ENCODE measurements at regions not wholly inside any gene's neighbourhood (a gene's known extent, or its start where the extent isn't known, plus 50 kb on each side); places are given as distances from the start of the nearest gene placed in this dataset.

DNA sequence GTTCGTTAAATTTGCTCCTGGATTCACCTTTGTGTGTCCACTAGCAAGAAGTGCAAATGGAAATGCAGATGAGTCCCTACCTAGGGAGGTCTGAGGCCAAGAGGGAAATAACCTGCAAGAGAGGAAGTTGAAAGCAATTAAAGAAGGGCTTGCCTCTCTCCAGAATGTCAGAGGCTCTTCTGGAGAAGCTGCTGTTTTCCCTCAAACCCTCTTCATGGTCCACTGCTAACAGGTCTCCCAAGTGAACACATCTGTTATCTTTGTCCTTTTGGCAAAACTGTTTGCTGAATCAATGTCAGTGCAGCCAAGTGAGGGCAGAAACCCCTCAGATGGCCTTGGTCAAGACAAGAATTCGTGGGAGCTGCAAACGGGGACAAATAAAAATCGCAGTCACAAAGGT, 177.3 kb upstream of the PLXNA2 start:
- DNase-seq = no peak

DNA sequence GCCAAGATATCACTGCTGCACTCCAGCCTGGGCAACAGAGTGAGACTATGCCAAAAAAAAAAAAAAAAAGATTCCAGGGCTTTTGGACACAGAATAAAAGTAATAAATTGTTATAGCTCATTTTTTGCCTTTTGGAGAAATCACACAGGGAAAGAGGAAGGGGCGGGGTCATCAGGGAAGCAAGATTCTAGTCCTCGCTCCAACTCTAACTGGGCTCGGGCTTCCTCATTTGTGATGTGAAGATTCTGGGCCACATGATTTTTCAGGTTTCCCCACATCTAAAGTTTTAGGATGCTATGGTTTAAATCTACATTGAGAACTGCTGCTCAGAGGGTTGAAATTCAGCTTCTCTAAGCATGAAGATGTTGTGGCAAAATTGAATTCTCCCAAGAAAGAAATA, 179.3 kb upstream of the PLXNA2 start:
- no peak for DNase-seq

DNA sequence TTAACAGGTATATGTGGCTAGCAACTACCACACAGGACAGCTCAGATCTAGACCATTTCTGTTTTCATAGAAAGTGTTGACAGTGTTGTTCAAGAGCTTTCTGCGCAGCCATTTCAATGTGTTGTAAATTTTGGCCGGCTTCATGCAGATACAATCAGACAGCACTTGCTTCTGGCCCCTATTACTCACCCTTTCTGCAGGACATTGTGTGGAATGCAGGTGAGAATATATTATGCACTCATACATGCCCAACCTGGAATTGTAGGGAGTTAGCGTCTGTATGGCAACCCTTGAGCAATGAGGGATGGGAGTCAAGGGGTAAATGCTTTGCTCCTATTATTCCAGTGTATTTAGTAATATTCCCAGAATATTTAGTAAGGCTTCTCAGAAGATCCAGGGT, 180.9 kb upstream of the PLXNA2 start:
- no peak for DNase-seq

DNA sequence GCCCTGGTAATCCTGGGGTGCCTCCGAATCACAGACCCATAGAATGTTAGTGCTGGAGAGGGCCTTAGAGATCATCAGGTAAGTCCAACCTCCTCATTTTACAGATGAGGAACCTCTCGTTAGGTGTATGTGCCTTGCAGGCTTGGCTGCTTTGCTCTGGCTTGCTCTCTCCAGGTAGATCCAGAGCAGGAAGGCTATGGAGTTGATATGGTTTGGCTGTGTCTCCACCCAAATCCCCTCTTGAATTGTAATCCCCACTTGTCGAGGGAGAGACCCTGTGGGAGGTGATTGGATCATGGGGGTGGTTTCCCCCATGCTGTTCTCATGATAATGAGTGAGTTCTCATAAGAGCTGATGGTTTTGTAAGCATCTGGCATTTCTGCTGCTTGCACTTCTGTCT, 186.0 kb upstream of the PLXNA2 start:
- no peak for DNase-seq

DNA sequence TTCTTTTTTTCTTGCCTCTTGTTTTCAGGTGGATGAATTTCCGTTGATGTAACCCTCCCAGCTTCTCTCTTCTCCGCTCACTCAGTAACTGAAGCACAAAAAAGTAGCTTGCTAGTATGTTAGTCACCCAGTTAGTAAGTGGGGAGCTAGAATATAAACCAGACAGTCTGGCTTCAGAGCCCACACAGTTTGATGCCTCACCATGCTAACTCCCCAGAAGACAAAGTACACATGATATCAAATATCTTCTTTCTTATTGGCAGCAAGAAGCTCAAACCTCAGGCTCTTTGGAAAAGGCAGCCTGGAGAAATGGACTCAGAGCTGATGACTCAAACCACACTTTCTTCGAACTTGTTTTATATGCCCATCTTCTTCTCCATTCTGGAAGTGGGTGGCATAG, 187.5 kb upstream of the PLXNA2 start:
- no peak for DNase-seq

DNA sequence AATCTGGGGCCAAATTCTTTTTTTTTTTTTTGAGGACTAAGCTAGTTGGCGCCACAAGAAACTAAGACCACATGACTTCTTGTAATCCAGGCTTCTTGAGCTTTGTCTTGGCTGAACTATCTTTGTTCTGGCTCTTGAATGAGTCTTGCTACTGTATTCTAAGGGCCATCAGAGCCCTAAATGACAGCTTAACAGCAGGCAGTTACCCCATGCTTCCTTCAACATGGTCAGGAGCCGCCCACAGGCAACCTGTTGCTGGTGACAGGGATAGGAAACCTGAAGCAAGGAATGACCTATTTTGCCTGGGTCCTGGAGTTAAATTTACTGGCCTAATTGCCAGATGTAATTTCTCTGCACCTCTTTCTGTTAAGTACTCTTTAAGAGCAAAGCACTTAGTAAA, 188.2 kb upstream of the PLXNA2 start:
- DNase-seq = no peak

DNA sequence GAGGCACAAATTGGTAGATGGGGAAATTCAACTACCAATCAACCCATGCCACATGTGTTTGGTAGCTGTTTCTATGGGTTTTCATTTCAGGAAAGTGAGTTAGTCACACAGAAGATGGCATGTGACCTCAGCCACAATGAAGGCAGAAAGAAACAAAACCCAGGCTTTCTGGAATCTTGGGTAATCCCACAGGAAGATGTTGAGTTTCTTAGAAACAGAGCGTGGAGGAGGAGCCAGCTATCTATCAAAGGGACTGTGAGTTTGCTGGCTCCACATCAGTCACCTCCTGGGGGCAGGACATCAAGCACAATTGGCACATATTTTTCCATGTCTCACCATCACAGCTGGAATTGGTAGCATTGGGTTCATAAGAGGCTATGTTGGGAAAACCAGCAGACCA, 188.9 kb upstream of the PLXNA2 start:
- no peak for DNase-seq

DNA sequence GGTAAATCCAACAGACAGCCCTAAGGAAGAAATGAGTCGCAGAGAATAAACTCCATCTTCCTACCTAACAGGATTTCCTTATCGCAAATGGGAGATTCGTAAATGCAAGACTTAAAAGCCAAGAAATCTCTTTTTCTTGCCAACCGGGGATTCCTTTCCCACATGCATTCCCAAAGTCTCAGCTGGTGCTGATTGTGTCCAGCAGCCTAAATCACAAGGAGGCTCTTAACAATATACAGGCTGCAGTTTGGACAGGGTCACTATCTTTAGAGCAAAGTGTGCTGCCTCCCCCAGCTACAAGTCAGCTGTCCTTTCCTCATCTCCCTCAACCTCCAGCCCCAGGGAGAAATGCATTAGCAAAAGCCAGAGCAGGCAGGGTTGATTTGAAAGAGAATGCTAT, 189.8 kb upstream of the PLXNA2 start:
- no peak for DNase-seq

DNA sequence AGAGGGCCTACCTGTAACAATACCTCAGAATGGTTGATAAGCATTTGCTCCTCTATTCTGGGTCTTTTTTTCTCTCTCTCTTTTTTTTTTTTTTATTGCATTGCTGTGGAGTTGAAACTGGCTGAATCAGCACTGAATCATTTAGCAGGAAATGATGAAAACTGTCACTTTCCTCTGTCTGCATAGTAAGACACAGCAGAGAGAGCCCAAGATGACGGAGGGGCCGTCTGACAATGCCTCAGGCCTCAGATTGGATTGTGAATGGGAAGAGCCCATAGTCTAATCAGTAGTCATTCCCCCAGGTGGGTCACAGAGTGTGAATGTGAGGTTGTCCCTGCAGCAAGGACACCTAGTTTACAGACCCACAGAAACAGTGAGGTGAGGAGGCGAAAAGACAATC, 193.2 kb upstream of the PLXNA2 start:
- DNase-seq = no peak

DNA sequence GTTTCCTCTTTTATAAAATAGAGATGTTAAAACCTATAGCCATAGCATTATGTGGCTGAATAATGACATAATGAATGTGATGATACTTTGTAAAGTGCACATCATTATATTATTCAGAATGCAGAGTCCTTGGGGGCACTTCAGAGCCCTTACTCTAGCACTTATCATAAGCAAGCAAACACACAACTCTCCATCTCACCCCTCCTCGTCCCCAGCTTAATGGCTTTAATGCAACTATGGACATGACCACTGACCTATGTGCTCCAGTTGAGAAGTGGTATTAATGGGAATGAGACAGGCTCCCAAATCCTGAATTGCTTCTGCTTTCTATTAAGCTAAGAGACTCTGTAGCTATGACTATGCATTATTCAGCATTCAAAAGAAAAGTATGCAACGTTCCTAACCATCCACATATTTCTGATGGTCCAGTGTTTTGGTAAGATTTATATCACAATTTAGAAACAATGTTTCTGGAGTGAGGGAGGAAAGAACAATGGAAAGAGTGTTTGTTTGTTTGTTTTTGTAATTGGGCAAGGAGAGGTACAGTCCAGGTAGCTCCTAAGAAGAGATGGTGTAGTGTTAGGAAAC, 194.0 kb upstream of the PLXNA2 start:
- no peak for DNase-seq

DNA sequence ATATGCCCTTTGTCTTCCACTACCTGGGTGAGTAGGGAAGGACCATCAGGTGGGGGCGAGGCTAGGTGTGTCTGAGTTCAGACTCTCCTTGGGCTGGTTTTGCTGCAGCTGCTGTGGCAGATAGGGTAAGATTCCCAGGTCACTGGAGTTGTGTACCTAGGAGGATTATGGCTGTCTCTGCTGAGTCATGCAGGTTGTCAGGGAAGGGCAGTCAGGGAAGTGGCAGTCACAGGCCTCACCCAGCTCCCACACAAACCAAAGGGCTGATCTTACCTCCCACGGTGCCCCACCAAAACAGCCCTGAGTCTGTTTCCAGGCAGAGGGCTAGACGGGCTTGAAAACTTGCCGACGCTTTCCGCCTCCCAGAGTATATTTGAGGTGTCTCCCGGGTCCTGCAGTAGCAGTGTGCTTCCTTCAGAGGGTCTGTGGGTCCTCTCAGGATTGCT, 201.6 kb upstream of the PLXNA2 start:
- no peak for DNase-seq

DNA sequence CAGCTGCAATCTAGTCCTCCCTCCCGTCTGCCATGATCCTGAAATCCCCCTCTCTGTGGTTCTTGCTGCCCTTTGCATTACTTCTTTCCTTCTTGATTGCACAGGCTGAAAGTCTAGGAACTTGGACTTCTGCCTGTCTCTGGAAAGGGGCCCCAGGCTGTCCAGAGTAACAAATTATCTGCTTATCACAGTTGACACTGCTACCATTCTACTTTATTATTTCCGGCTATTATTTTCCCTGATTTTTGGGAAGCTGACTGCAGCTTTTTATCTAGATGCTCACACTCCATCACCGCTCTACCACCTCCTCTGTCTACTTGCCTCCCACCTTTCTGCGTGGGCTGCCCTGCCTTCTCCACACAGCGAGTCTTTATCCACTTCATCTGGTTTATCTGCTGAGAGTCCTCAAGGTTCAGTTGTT, 202.1 kb upstream of the PLXNA2 start:
- DNase-seq = no peak

DNA sequence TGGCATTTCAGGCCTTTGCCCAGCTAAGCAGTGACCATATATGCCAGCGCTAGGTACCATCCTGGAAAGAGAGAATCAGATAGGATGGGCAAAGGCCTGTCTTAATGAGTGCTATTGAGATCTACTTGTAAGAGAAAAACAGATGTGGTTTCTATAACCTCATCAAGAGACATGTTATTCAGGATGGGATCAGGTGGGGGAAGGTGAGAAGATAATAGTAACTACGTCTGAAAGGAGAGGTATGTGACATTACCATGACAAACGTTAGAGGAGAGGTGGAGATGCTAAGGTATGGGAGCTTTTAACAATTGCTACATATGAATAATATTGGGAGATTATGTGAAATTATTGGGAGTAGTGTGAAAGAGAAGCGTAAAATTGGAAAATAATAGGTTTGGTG, 204.2 kb upstream of the PLXNA2 start:
- DNase-seq = no peak

DNA sequence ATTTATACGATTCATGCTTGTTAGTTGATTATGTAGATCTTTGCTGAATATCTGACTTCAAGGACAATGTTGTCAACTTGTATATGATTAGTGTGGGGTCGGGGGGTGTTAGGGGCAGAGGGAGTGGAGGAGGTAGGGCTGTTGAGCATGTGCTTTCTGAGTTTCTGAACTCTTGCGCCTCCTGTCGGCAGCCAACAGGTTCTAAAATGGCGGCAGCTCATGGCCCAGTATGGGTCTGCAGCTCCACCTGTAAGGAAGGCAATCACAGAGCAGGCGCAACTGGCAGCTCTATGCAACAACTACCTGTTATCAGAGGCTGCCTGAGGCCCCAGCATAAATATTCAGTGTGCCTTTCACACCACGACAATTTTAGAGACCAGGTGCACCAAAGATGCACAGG, 205.8 kb upstream of the PLXNA2 start:
- no peak for DNase-seq

DNA sequence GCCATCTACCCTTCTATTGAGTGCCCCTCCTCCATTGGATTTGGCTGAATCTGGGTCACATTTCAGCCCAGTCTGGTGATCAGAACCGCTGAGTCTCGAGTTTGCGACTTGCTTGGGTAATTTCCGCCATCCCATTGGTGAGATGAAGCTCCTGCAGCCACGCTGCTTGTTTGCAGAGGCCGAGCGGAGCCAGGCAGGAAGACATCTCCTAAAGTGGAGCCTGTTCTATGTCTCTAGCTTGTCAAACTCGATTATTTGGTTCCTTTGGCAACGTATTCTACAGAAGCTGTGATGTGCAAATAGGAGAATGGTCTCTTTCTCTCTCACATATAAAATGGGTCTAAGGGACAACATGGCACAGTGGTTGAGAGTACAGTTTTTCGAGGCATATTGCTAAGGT, 206.8 kb upstream of the PLXNA2 start:
- peak; percentile 31 for DNase-seq

DNA sequence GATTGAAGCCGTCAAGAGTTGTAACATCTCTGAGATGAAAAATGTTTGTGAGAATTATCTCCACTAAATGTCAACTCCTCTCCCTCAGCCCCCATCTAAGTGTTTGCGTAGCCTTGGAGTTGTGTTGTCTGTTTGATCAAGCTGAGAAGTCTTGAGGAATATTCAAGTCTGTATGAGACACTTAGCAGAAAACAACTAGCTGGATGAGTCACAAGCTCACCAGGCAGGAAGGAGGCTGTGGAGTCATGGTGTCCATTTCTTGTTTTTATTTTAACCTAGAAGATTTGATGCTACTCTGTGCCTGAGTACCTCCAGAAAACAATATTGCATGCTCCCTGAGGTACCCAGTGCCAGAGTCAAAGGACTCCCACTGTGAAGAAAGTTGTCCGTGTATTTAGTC, 211.6 kb upstream of the PLXNA2 start:
- no peak for DNase-seq

DNA sequence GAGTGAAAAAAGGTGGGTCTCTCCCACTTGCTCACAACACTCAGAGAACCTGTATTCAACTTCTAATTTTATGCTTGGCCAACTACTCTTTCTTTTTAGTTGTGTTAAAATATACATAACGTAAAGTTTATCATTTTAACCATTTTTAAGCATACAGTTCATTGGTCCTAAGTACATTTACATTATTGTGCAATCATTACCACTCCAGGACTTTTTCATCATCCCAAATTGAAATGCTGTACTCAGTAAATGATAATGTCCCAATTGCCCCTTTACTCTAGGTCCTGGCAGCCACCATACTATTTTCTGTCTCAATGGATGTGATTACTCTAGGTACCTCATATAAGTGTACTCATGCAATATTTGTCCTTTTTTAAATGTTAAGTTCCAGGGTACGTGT, 212.3 kb upstream of the PLXNA2 start:
- no peak for DNase-seq

DNA sequence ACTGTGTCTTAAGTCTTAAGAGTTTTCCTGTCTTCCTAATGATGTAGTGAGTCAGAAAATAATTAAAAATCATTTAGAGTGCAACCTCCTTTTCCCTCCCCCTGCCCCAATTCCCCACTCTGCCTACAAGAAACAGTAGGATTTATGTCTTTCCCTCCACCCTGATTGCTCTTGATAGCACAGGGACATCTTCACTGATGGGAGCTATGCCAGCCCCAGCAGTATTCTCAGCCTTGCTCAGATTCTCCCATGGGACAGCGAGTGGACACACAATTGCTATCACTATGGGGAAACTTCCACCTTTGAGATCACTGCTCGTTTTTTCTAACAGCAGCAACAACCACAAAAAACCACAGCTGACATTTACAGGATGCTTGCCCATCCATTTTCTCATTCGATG, 216.6 kb upstream of the PLXNA2 start:
- DNase-seq = no peak

DNA sequence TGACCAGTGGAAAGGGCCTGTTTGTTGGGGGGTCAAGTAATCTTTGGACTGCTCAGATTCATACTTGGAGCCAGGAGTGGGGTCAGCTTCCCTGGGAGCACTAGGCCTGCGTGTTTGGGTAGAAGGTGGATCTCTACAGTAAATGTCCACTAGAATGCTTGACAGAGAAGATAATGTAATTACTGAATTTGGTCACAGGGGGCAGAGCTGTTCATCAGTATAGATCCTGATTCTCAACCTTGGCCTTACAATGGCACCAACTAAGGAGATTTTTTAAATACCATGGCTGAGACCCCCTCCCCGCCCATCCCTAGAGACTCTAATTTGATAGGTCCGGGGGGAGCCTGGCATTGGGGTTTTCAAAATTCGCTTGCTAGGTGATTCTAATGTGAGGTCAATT, 217.5 kb upstream of the PLXNA2 start:
- no peak for DNase-seq

DNA sequence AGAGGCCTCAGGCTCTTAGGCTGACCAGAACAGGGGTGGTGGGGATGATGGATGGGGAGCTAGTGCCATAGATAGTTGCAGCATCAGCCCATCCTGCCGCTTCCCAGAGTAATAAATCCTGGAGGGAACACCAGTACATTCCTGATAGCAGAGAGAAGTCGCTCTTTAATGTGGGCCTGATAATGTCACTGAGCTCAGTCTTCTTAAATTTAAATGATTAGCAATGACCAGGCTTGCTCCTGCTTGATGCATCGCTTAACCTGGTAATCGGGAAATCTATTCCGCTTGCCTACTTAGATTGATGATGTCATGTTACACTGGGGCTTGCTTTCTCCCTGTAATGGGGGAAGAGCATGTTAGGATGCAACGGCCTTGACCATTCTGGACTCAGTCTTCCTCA, 218.6 kb upstream of the PLXNA2 start:
- DNase-seq = no peak

DNA sequence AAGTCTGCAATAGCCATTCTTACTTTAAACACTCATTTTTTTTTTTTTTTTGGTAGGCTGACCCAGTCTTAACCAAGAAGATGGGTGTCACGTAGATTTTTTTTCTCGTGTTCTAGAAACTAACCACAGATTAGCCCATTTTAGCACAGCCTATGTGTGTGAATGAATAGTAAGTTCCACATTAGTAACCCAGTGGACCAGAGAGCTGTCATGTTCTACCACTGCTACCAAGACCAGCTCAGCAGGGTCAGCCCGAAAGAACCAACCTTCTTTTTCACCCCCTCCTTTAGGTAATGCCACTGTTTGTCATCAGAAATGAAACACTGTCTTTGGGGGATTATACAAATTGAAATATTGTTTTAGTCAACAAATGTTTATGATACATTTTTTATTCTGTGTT, 221.1 kb upstream of the PLXNA2 start:
- DNase-seq = no peak

DNA sequence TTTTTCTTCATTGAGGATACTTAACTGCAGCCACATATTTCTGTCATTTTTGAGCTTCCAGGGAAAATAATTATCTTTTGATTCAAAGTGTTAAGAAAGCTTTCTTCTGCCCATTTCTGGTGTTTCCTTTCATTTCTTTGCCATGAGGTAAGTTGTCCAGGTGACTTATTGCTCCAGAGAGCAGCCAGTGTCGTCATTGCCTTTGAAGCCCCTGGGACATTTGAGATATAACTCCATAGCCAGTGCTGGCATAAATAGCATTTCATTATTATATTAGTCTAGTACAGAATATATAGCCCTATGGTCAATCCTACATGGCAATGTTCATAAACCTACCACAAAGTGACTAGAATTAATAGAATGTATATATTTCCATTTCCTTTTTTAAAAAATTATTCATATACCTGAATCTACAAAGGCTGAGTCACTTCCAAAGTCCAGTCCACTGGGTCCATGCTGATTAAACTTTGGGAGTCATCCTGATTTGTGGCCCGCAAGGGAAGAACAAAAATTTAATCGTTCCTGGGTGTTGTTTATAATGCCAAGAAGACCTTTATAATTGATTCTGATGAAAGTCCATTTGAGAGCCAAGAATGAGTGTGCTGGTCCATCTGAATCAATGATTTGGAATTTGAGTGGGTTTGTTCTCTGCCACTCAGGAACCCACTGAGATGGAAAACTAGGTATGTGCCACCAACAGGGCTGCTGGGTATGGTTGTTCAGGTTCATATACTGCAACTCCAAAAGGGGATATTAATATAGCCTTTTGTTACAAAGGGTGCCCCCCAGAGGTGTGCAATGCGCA, 221.8 kb upstream of the PLXNA2 start:
- DNase-seq = no peak

DNA sequence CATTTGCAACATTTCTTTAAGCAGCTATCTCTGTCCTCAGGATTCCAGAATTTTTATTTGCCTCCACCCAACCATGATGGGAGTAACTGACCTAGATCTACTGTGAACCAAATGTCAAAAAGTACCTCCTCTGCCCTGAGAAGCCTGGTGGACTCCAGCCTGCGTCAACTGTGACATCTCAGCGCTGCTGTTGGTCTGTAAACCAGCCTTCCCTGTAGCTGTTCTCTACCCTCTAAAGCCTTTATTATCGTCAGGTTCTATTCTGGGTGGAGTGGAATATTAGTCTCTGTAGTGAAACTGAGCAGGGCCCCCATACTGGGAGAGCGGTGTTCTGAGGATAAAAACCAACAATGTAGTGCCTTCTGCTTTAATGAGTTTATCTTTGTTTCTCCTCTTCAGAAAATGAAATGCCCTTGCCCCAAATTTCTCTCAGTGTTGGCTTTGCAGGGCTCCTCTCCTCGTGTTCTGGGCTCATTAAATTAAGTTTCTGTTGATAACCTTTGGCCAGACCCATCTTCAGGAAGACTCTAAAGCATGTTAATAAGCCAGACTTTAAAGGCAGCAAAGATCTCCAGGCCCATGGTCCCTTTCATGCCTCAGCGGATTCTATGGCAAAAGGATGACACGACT, 223.1 kb upstream of the PLXNA2 start:
- no peak for DNase-seq

DNA sequence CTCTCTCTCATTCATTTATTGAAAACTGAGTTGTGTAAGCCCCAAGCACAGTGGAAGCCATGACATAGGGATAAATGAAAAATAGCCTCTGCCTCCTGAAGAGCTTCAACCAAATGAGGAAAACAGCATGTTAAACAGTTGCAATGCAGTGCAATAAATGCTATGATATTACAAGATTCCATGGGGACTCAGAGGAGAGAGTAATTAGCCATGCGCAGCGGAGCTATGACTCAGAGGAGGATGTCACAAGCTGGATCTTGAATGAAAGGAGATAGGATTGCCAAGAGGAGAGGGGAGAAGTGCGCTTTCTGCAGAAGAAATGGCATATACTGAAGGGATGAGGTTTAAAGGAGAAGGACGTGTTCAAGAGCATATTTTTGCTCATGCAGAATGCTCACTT, 231.3 kb upstream of the PLXNA2 start:
- DNase-seq = no peak
